ENCODE measurements at regions not wholly inside any gene's neighbourhood (a gene's known extent, or its start where the extent isn't known, plus 50 kb on each side); places are given as distances from the start of the nearest gene placed in this dataset.

DNA sequence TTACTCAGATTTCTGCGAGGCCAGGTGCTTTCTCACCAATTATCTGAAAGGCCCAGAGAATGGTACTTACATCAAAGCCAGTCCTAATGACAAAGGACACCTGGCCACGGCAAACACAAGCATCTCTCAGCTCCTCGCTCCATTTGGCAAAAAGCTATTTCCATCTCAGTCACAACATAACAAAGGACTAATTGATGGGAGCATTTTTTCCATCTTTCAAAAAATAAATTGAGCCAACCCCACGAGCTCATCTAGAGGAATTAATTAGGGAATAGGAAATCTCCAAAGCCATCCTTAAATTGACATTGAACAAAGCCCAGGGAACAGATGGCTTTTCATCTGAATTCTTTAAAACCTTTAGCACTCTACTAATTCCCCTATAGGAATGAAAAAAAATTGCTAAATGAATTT lies 236.7 kb downstream of the HAO1 start:
- no peaks in the 10 kb centered on the region for H3K27me3 ChIP-seq
- TF ChIP-seq POLR2A (IDR thresholded peaks at IDR 0.05), result no peak
- no peaks in the 10 kb centered on the region for H3K4me1 ChIP-seq
- H3K4me3 ChIP-seq, result no peak overlapping the region
- intact Hi-C loops (cut with DNase I; ENCODE audit: low total_unique reads), result no loop called here
- no peak for DNase-seq
- H3K27ac ChIP-seq, result no peak overlapping the region
- no peaks in the 10 kb centered on the region for H3K36me3 ChIP-seq
- H3K9me3 ChIP-seq, result no peaks in the 10 kb centered on the region

DNA sequence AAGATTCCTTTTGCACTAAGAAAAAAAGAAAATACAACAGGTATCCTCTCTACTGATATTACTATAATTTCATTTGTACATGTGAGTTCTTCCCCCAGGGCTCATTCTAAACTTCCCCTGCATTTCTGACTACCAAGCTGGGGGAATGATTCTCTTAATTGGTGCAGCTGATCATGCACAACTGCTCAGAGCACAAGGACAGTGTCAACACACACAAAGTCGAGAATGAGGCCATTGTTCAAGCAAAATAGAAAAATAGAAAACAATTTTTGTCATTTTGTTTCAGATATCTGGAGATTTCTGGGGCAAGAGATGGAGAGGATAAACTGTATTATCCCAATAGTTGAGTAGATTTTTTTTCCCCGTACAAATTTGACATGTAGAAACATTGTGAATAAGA lies 236.3 kb downstream of the HAO1 start:
- no peaks in the 10 kb centered on the region for H3K27me3 ChIP-seq
- no peak for DNase-seq
- no peak for TF ChIP-seq CTCF (IDR thresholded peaks at IDR 0.05)
- H3K4me3 ChIP-seq, result no peak overlapping the region
- H3K27ac ChIP-seq, result no peak overlapping the region
- intact Hi-C loops (cut with DNase I; ENCODE audit: low total_unique reads), result no loop called here
- H3K36me3 ChIP-seq, result no peaks in the 10 kb centered on the region
- H3K4me1 ChIP-seq, result no peaks in the 10 kb centered on the region
- H3K9me3 ChIP-seq, result no peaks in the 10 kb centered on the region

DNA sequence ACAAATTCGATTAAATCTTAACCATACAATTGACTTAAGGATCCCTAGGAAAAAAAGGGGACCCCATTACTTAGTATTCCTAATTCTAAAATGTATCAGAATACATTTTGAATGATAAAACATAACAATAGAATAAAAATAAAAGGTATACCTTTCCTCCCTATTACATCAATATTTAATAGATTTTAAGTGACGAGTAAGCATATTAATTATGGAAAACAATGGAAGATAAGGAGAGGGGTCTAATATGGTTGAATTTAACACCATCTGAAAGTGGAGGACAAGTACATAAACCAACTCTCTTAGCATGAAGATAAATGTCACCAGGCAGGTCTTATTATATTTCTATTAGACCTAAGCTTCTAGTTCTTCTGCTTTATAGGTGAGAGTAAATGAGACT lies 232.1 kb downstream of the HAO1 start:
- DNase-seq, result no peak
- intact Hi-C loops (cut with DNase I; ENCODE audit: low total_unique reads), result no loop called here
- Histone ChIP-seq H3K36me3 (no peaks in the 10 kb centered on the region), H3K9me3 (no peaks in the 10 kb centered on the region), H3K4me3 (no peak overlapping the region), H3K4me1 (no peaks in the 10 kb centered on the region), H3K27me3 (no peaks in the 10 kb centered on the region), H3K27ac (no peak overlapping the region)
- TF ChIP-seq CTCF (IDR thresholded peaks at IDR 0.05) (no peak), POLR2A (IDR thresholded peaks at IDR 0.05) (no peak)

- no peak for TF ChIP-seq POLR2A (IDR thresholded peaks at IDR 0.05)
- no peak for TF ChIP-seq CTCF (IDR thresholded peaks at IDR 0.05)
- intact Hi-C loops (cut with DNase I; ENCODE audit: low total_unique reads), result no loop called here
Measured at GRCh38 chr20:7708782-7709181, 231.5 kb downstream of the HAO1 start.

GRCh38 chr20:7710440-7710839 lies 229.8 kb downstream of the HAO1 start:
- Histone ChIP-seq H3K4me3 (no peak overlapping the region), H3K27ac (no peak overlapping the region), H3K9me3 (no peaks in the 10 kb centered on the region), H3K27me3 (no peaks in the 10 kb centered on the region), H3K36me3 (no peaks in the 10 kb centered on the region), H3K4me1 (no peaks in the 10 kb centered on the region)
- no peak for DNase-seq
- TF ChIP-seq POLR2A (IDR thresholded peaks at IDR 0.05) (no peak), CTCF (IDR thresholded peaks at IDR 0.05) (no peak)
- intact Hi-C loops (cut with DNase I; ENCODE audit: low total_unique reads), result no loop called here

More at GRCh38 chr20:7708782-7709181, 231.5 kb downstream of the HAO1 start:
- Histone ChIP-seq H3K27me3 (no peaks in the 10 kb centered on the region), H3K9me3 (no peaks in the 10 kb centered on the region), H3K4me3 (no peak overlapping the region), H3K36me3 (no peaks in the 10 kb centered on the region), H3K27ac (no peak overlapping the region), H3K4me1 (no peaks in the 10 kb centered on the region)
- no peak for DNase-seq

GRCh38 chr20:7712661-7713060 lies 227.6 kb downstream of the HAO1 start:
- H3K9me3 ChIP-seq, result no peaks in the 10 kb centered on the region
- TF ChIP-seq CTCF (IDR thresholded peaks at IDR 0.05) (no peak), POLR2A (IDR thresholded peaks at IDR 0.05) (no peak)
- H3K27ac ChIP-seq, result no peak overlapping the region
- intact Hi-C loops (cut with DNase I; ENCODE audit: low total_unique reads), result no loop called here
- no peaks in the 10 kb centered on the region for H3K36me3 ChIP-seq
- no peaks in the 10 kb centered on the region for H3K27me3 ChIP-seq
- H3K4me1 ChIP-seq, result no peaks in the 10 kb centered on the region
- no peak for DNase-seq
- H3K4me3 ChIP-seq, result no peak overlapping the region

Measured in uterus (tissue), 3 donors.